HepG2 (cell line): ENCODE measurements at regions not wholly inside any gene's neighbourhood (a gene's known extent, or its start where the extent isn't known, plus 50 kb on each side); places are given as distances from the start of the nearest gene placed in this dataset.

Experiments used
- ATAC-seq: fragments of 200-7000 bp; cut with Tn5 transposase; 3 replicates; pipeline ENCODE4 v1.9.1; 2020; ENCODE audit warnings: mild to moderate bottlenecking, moderate library complexity
- BruUV-seq: library from RNA; stranded (reverse); fragments of 400-500 nt; replicated peaks from 2 replicates; lab custom pipeline; 2021; lab: Mats Ljungman, UMichigan
- CTCF ChIA-PET: fragments of 300-600 bp; formaldehyde crosslinking; extraction: SDS; loops from one replicate; lab custom pipeline; 2021; ENCODE audit warnings: low total read pairs, inconsistent platforms, low intra/inter-chr PET ratio; lab: Yijun Ruan, JAX
- POLR2A ChIA-PET: fragments of 350-600 bp; sonication (Branson Sonifier 250); formaldehyde crosslinking; loops from one replicate; lab custom pipeline; 2020; ENCODE audit warnings: antibody characterized with exemption, inconsistent platforms; lab: Yijun Ruan, JAX
- DNase-seq: peaks from one replicate; pipeline ENCODE4 v3.0.0-alpha.2; 2015; ENCODE audit warnings: low spot score
- FAIRE-seq: peaks from 3 replicates; lab custom pipeline; 2011; peaks lifted over from hg19 to GRCh38; lab: Jason Lieb, UNC
- H2AFZ ChIP-seq: one replicate; pipeline ENCODE4 v1.6.1; 2011; ENCODE audit warnings: low read length, inconsistent platforms
- H3K27ac ChIP-seq: fragments of 300-600 bp; 3 replicates; pipeline ENCODE4 v1.8.0; 2011; ENCODE audit warnings: mixed run types, mild to moderate bottlenecking, mixed read lengths, low read length, inconsistent platforms; ENCODE audit not compliant: insufficient read depth; ENCODE audit errors: extremely low read length
- H3K27me3 ChIP-seq, 2 experiments: fragments of 200-600 bp in 1 of 2; 2 replicates in 1 of 2; 3 replicates in 1 of 2; pipeline versions ENCODE4 v1.6.0 to v1.8.0; 2011; ENCODE audit warnings: low read length in 2 of 2, mild to moderate bottlenecking in 2 of 2, moderate library complexity in 2 of 2, inconsistent platforms in 1 of 2; ENCODE audit not compliant: insufficient read depth in 2 of 2, control insufficient read depth in 1 of 2
- H3K36me3 ChIP-seq, 2 experiments: fragments of 200-600 bp in 1 of 2; replicated peaks in 1 of 2; 2 replicates in 1 of 2; 3 replicates in 1 of 2; pipeline versions ENCODE4 v1.5.1 to v1.8.0; 2011; ENCODE audit warnings: low read length in 2 of 2, inconsistent platforms in 1 of 2; ENCODE audit not compliant: insufficient read depth in 2 of 2, control insufficient read depth in 1 of 2
- H3K4me1 ChIP-seq: 2 replicates; pipeline ENCODE4 v1.5.1; 2012; ENCODE audit warnings: low read length, inconsistent platforms; ENCODE audit not compliant: insufficient read depth
- H3K4me2 ChIP-seq: 2 replicates; pipeline ENCODE4 v1.6.0; 2011; ENCODE audit warnings: low read depth, low read length, inconsistent platforms
- H3K4me3 ChIP-seq, 3 experiments: fragments of 200-600 bp in 1 of 3; sonication (generic), shearing (Covaris generic) in 1 of 3; replicated peaks in 1 of 3; 2 replicates each; pipeline ENCODE4 v1.5.1; 2011 to 2016; ENCODE audit warnings: low read length in 3 of 3, inconsistent platforms in 2 of 3, low read depth in 2 of 3, mild to moderate bottlenecking in 2 of 3, control low read depth in 1 of 3, mixed read lengths in 1 of 3; ENCODE audit not compliant: insufficient read depth in 1 of 3
- H3K79me2 ChIP-seq: one replicate; pipeline ENCODE4 v1.6.1; 2011; ENCODE audit warnings: low read length, inconsistent platforms; ENCODE audit not compliant: insufficient read depth
- H3K9ac ChIP-seq: 2 replicates; pipeline ENCODE4 v1.6.0; 2011; ENCODE audit warnings: mild to moderate bottlenecking, low read depth, low read length, inconsistent platforms; ENCODE audit not compliant: insufficient read depth
- H3K9me3 ChIP-seq: 2 replicates; pipeline ENCODE4 v1.5.1; 2012; ENCODE audit warnings: mild to moderate bottlenecking, low read length
- H4K20me1 ChIP-seq: 2 replicates; pipeline ENCODE4 v1.6.0; 2011; ENCODE audit warnings: inconsistent platforms, mild to moderate bottlenecking, low read length, moderate library complexity; ENCODE audit not compliant: insufficient read depth
- ARNTL ChIP-seq: sonication (generic); formaldehyde crosslinking; IDR thresholded peaks from 2 replicates; pipeline ENCODE4 v1.4.0; 2020; ENCODE audit warnings: mild to moderate bottlenecking, missing genetic modification reagents
- GZF1 ChIP-seq: sonication (generic); formaldehyde crosslinking; IDR thresholded peaks from 2 replicates; pipeline ENCODE4 v1.5.1; 2020; ENCODE audit warnings: mild to moderate bottlenecking, missing genetic modification reagents
- MTERF4 ChIP-seq: sonication (generic); formaldehyde crosslinking; IDR thresholded peaks from 2 replicates; pipeline ENCODE4 v1.8.0; 2023; ENCODE audit warnings: mild to moderate bottlenecking, missing genetic modification reagents
- TMF1 ChIP-seq: sonication (generic); formaldehyde crosslinking; IDR thresholded peaks from 2 replicates; pipeline ENCODE4 v1.8.1; 2022; ENCODE audit warnings: low read depth, missing genetic modification reagents
- ZNF136 ChIP-seq: sonication (generic); formaldehyde crosslinking; IDR thresholded peaks from 2 replicates; pipeline ENCODE4 v1.8.1; 2022; ENCODE audit warnings: low read depth, mild to moderate bottlenecking, moderate library complexity, missing genetic modification reagents
- ZNF24 ChIP-seq: fragments of 450-650 bp; IDR thresholded peaks from 2 replicates; pipeline ENCODE4 v1.6.1; 2017; ENCODE audit warnings: antibody characterized with exemption, mild to moderate bottlenecking
- ZNF605 ChIP-seq: sonication (generic); formaldehyde crosslinking; IDR thresholded peaks from 2 replicates; pipeline ENCODE4 v1.8.0; 2022; ENCODE audit warnings: mild to moderate bottlenecking, missing genetic modification reagents
- ZSCAN12 ChIP-seq: sonication (generic); formaldehyde crosslinking; IDR thresholded peaks from 2 replicates; pipeline ENCODE4 v1.9.0; 2021; ENCODE audit warnings: mild to moderate bottlenecking, missing genetic modification reagents
- WGBS: methylation state at CpG from one replicate; pipeline ENCODE4 v1.1.6; 2017; ENCODE audit warnings: low lambda C conversion rate; 5-methylcytosine and 5-hydroxymethylcytosine counted together
- in situ Hi-C: cut with HindIII; loops from 2 replicates; pipeline ENCODE4 v1.10.0; 2017; ENCODE audit warnings: low pct_unique_long_range_greater_than_20kb; ENCODE audit not compliant: extremely low pct_ligation_motif_present
- intact Hi-C: fragments of 100-400 bp; cut with micrococcal nuclease; formaldehyde crosslinking; loops from one replicate; pipeline ENCODE4 v1.10.0; 2022; ENCODE audit not compliant: unreplicated experiment
- TF ChIP-seq, protein P1 (sequence below): sonication (generic); formaldehyde crosslinking; IDR thresholded peaks from 2 replicates; pipeline ENCODE4 v1.8.1; 2023; ENCODE audit warnings: mild to moderate bottlenecking, inconsistent platforms, moderate library complexity, missing genetic modification reagents, borderline replicate concordance
- TF ChIP-seq, protein P2 (sequence below): sonication (generic); formaldehyde crosslinking; IDR thresholded peaks from 2 replicates; pipeline ENCODE4 v1.4.0; 2020; ENCODE audit warnings: missing genetic modification reagents

GRCh38 chr2:239869272-239870155, 155.6 kb downstream of the NDUFA10 start:
- ATAC-seq (no peak; the same call in 2 of the 3 replicates), FAIRE-seq (no peak), DNase-seq (no peak)
- 26% methylated on average over 24 of the region's 29 CpGs for WGBS
- H4K20me1 ChIP-seq: no peaks in the 10 kb centered on the region
- no peak overlapping the region for H3K9ac ChIP-seq
- H3K9me3 ChIP-seq: peaks cover 27% of the 10 kb centered on the region
- intact Hi-C loops: no loop called here
- CTCF ChIA-PET: no interaction called here
- H3K4me3 ChIP-seq: no peak overlapping the region
- H3K27ac ChIP-seq: no peak overlapping the region
- BruUV-seq: no TSS peak
- no peak overlapping the region for H2AFZ ChIP-seq
- H3K79me2 ChIP-seq: no peaks in the 10 kb centered on the region
- in situ Hi-C loops: no loop called here
- no peak overlapping the region for H3K4me2 ChIP-seq
- no peak for TF ChIP-seq MTERF4 (CRISPR knock-in tag)
- TF ChIP-seq, protein P1, sequence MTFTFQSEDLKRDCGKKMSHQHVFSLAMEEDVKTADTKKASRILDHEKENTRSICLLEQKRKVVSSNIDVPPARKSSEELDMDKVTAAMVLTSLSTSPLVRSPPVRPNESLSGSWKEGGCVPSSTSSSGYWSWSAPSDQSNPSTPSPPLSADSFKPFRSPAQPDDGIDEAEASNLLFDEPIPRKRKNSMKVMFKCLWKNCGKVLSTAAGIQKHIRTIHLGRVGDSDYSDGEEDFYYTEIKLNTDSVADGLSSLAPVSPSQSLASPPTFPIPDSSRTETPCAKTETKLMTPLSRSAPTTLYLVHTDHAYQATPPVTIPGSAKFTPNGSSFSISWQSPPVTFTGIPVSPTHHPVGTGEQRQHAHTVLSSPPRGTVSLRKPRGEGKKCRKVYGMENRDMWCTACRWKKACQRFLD (CRISPR knock-in tag): no peak
- TF ChIP-seq ZNF605 (CRISPR knock-in tag): no peak
- no peak for TF ChIP-seq ZSCAN12 (CRISPR knock-in tag)
- TF ChIP-seq TMF1: no peak
- TF ChIP-seq GZF1 (CRISPR knock-in tag): no peak
- no peak for TF ChIP-seq ZNF24
- no peak for TF ChIP-seq ARNTL
- TF ChIP-seq, protein P2, sequence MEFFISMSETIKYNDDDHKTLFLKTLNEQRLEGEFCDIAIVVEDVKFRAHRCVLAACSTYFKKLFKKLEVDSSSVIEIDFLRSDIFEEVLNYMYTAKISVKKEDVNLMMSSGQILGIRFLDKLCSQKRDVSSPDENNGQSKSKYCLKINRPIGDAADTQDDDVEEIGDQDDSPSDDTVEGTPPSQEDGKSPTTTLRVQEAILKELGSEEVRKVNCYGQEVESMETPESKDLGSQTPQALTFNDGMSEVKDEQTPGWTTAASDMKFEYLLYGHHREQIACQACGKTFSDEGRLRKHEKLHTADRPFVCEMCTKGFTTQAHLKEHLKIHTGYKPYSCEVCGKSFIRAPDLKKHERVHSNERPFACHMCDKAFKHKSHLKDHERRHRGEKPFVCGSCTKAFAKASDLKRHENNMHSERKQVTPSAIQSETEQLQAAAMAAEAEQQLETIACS (CRISPR knock-in tag): no peak
- TF ChIP-seq ZNF136 (CRISPR knock-in tag): no peak
- TF ChIP-seq, all 625 proteins: peak for 0
- POLR2A ChIA-PET: no interaction called here
- Histone ChIP-seq H3K27me3 (peaks cover 4 to 25% of the 10 kb centered on the region in 2 experiments; a peak in 4 of 5 replicates), H3K4me1 (no peaks in the 10 kb centered on the region), H3K36me3 (no peaks in the 10 kb centered on the region)
